ENCODE measurements at regions not wholly inside any gene's neighbourhood (a gene's known extent, or its start where the extent isn't known, plus 50 kb on each side); places are given as distances from the start of the nearest gene placed in this dataset.

DNA sequence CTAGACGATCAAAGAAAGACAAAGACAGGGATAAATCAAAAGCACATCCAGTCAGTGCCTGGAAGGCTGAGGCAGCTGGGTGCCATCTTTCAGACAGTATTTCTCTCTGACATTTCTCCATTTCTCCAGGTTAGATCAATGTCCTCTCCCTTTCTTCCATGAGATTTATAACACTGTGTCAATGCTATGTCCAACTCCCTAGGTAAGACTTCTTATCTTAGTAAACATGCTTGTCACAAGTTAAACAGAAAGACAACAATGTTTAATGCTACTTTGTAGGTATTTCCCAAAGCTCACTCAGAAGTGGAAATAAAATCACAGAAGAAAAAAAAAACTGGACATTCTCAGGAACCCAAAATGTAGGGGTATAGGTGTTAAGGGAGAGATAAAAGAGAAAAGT is 113.9 kb downstream of the GPR63 start:
- TF ChIP-seq, protein P1, sequence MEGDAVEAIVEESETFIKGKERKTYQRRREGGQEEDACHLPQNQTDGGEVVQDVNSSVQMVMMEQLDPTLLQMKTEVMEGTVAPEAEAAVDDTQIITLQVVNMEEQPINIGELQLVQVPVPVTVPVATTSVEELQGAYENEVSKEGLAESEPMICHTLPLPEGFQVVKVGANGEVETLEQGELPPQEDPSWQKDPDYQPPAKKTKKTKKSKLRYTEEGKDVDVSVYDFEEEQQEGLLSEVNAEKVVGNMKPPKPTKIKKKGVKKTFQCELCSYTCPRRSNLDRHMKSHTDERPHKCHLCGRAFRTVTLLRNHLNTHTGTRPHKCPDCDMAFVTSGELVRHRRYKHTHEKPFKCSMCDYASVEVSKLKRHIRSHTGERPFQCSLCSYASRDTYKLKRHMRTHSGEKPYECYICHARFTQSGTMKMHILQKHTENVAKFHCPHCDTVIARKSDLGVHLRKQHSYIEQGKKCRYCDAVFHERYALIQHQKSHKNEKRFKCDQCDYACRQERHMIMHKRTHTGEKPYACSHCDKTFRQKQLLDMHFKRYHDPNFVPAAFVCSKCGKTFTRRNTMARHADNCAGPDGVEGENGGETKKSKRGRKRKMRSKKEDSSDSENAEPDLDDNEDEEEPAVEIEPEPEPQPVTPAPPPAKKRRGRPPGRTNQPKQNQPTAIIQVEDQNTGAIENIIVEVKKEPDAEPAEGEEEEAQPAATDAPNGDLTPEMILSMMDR (IDR thresholded peaks at IDR 0.05; ENCODE audit: poor library complexity) = no peak
- TF ChIP-seq EZH2phosphoT487 (IDR thresholded peaks at IDR 0.05; ENCODE audit: low read depth, severe bottlenecking, unreplicated experiment) = no peak
